ENCODE measurements at regions not wholly inside any gene's neighbourhood (a gene's known extent, or its start where the extent isn't known, plus 50 kb on each side); places are given as distances from the start of the nearest gene placed in this dataset.

GRCh38 chr6:156080371-156080770 is 624.7 kb upstream of the NOX3 start:
- TF ChIP-seq CTCF (conservative IDR thresholded peaks at IDR 0.05; ENCODE audit: low read depth in 2 of 2) = no peak
- no peak for TF ChIP-seq POLR2AphosphoS5 (IDR thresholded peaks at IDR 0.05; ENCODE audit: low read depth)
- no peak for TF ChIP-seq EZH2 (IDR thresholded peaks at IDR 0.05; ENCODE audit: low read depth, unreplicated experiment)
- TF ChIP-seq STAT1 (IDR thresholded peaks at IDR 0.05; ENCODE audit: unreplicated experiment) = no peak
- TF ChIP-seq JUNB (IDR thresholded peaks at IDR 0.05; ENCODE audit: unreplicated experiment) = no peak
- TF ChIP-seq ZNF114 (CRISPR knock-in tag; IDR thresholded peaks at IDR 0.05) = no peak
- no peak for TF ChIP-seq EZH2phosphoT487 (IDR thresholded peaks at IDR 0.05; ENCODE audit: unreplicated experiment)
- no peak for TF ChIP-seq REST (IDR thresholded peaks at IDR 0.05; ENCODE audit: unreplicated experiment)
- TF ChIP-seq CREB1 (CRISPR knock-in tag; IDR thresholded peaks at IDR 0.05; ENCODE audit: low read depth) = no peak
- TF ChIP-seq NANOG (IDR thresholded peaks at IDR 0.05; ENCODE audit: borderline replicate concordance) = no peak
- no peak for TF ChIP-seq ETS1 (IDR thresholded peaks at IDR 0.05)

All from GM23338 (cell line).